ENCODE measurements at regions not wholly inside any gene's neighbourhood (a gene's known extent, or its start where the extent isn't known, plus 50 kb on each side); places are given as distances from the start of the nearest gene placed in this dataset.

DNA sequence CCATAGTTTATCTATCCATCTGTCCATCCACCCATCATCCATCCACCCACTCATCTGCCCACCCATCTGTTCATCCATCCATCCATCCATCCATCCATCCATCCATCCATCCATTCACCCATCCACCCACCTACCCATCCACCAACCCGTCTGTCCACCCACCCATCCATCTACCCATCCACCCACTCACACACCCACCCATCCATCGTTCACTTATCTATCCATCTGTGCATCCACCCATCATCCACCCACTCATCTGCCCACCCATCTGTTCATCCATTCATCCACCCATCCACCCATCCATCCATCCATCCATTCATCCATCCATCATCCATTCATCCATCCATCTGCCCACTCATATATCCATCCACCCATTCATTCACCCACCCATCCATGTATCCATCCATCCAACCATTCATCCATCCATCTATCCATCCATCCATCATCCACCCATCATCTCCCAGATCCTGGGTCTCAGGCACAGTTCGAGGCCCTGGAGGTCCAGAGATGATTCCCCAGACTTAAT is 88.2 kb upstream of the WNT4 start:
- TF ChIP-seq POLR2A (IDR thresholded peaks at IDR 0.05) (no peak), CTCF (IDR thresholded peaks at IDR 0.05) (no peak)
